ENCODE measurements at regions not wholly inside any gene's neighbourhood (a gene's known extent, or its start where the extent isn't known, plus 50 kb on each side); places are given as distances from the start of the nearest gene placed in this dataset.

- Histone ChIP-seq H3F3A (ENCODE audit: insufficient read depth, low read depth) (no peaks in the 10 kb centered on the region), H3K9me3 (ENCODE audit: insufficient read depth, low read depth) (no peaks in the 10 kb centered on the region), H3K36me3 (ENCODE audit: low read depth) (no peaks in the 10 kb centered on the region), H3K4me2 (no peak overlapping the region), H3K27ac (no peak overlapping the region), H4K20me1 (ENCODE audit: insufficient read depth) (no peaks in the 10 kb centered on the region), H3K4me3 (no peak overlapping the region), H3K27me3 (ENCODE audit: insufficient read depth, low read depth) (no peaks in the 10 kb centered on the region), H3K4me1 (replicated peaks; ENCODE audit: insufficient read depth) (no peaks in the 10 kb centered on the region), H3K79me2 (ENCODE audit: low read depth) (no peaks in the 10 kb centered on the region), H2AFZ (no peak overlapping the region), H3K9me2 (ENCODE audit: insufficient read depth) (no peaks in the 10 kb centered on the region)
- POLR2A ChIA-PET (ENCODE audit: unreplicated experiment): no interaction called here
- no peak for DNase-seq
- intact Hi-C loops (cut with micrococcal nuclease; ENCODE audit: unreplicated experiment): no loop called here
- CTCF ChIA-PET: no interaction called here
- TF ChIP-seq EZH2 (IDR thresholded peaks at IDR 0.05; ENCODE audit: low read depth): no peak
- no peak for TF ChIP-seq CTCF (conservative IDR thresholded peaks at IDR 0.05)
- no TSS peak for BruUV-seq (replicated peaks)
Measured at GRCh38 chr3:25300141-25300540, 127.9 kb upstream of the RARB start.

GRCh38 chr3:25304916-25305315 is 123.1 kb upstream of the RARB start:
- no TSS peak for BruUV-seq (replicated peaks)
- no peaks in the 10 kb centered on the region for H4K20me1 ChIP-seq (ENCODE audit: insufficient read depth)
- H3K9me2 ChIP-seq (ENCODE audit: insufficient read depth): no peaks in the 10 kb centered on the region
- POLR2A ChIA-PET (ENCODE audit: unreplicated experiment): no interaction called here
- H3K27ac ChIP-seq: no peak overlapping the region
- intact Hi-C loops (cut with micrococcal nuclease; ENCODE audit: unreplicated experiment): no loop called here
- no peak overlapping the region for H2AFZ ChIP-seq
- H3K4me1 ChIP-seq (replicated peaks; ENCODE audit: insufficient read depth): no peaks in the 10 kb centered on the region
- H3K27me3 ChIP-seq (ENCODE audit: insufficient read depth, low read depth): no peaks in the 10 kb centered on the region
- no peak overlapping the region for H3K4me3 ChIP-seq
- CTCF ChIA-PET: no interaction called here
- TF ChIP-seq CTCF (conservative IDR thresholded peaks at IDR 0.05) (no peak), EZH2 (IDR thresholded peaks at IDR 0.05; ENCODE audit: low read depth) (no peak)
- no peak for DNase-seq
- H3K9me3 ChIP-seq (ENCODE audit: insufficient read depth, low read depth): no peaks in the 10 kb centered on the region
- no peak overlapping the region for H3K4me2 ChIP-seq
- no peaks in the 10 kb centered on the region for H3K36me3 ChIP-seq (ENCODE audit: low read depth)
- H3K79me2 ChIP-seq (ENCODE audit: low read depth): no peaks in the 10 kb centered on the region
- H3F3A ChIP-seq (ENCODE audit: insufficient read depth, low read depth): no peaks in the 10 kb centered on the region

GRCh38 chr3:25306066-25306465 is 122.0 kb upstream of the RARB start:
- no peak overlapping the region for H3K4me2 ChIP-seq
- H3K9me3 ChIP-seq (ENCODE audit: insufficient read depth, low read depth): no peaks in the 10 kb centered on the region
- no peak overlapping the region for H3K27ac ChIP-seq
- H4K20me1 ChIP-seq (ENCODE audit: insufficient read depth): no peaks in the 10 kb centered on the region
- intact Hi-C loops (cut with micrococcal nuclease; ENCODE audit: unreplicated experiment): no loop called here
- no peak for TF ChIP-seq CTCF (conservative IDR thresholded peaks at IDR 0.05)
- TF ChIP-seq EZH2 (IDR thresholded peaks at IDR 0.05; ENCODE audit: low read depth): no peak
- no peaks in the 10 kb centered on the region for H3K36me3 ChIP-seq (ENCODE audit: low read depth)
- CTCF ChIA-PET: no interaction called here
- no peak overlapping the region for H2AFZ ChIP-seq
- DNase-seq: no peak
- H3K79me2 ChIP-seq (ENCODE audit: low read depth): no peaks in the 10 kb centered on the region
- POLR2A ChIA-PET (ENCODE audit: unreplicated experiment): no interaction called here
- H3K27me3 ChIP-seq (ENCODE audit: insufficient read depth, low read depth): no peaks in the 10 kb centered on the region
- no peaks in the 10 kb centered on the region for H3F3A ChIP-seq (ENCODE audit: insufficient read depth, low read depth)
- no peak overlapping the region for H3K4me3 ChIP-seq
- H3K4me1 ChIP-seq (replicated peaks; ENCODE audit: insufficient read depth): no peaks in the 10 kb centered on the region
- BruUV-seq (replicated peaks): no TSS peak
- H3K9me2 ChIP-seq (ENCODE audit: insufficient read depth): no peaks in the 10 kb centered on the region

Measured in PC-9 (cell line).